ENCODE measurements at regions not wholly inside any gene's neighbourhood (a gene's known extent, or its start where the extent isn't known, plus 50 kb on each side); places are given as distances from the start of the nearest gene placed in this dataset.

- Histone ChIP-seq H3K9ac (ENCODE audit: low read length) (no peak overlapping the region), H3F3A (ENCODE audit: insufficient read depth, low read length) (no peaks in the 10 kb centered on the region), H3K36me3 (replicated peaks; ENCODE audit: insufficient read depth, low read length) (no peaks in the 10 kb centered on the region), H3K4me1 (ENCODE audit: low read length) (no peaks in the 10 kb centered on the region), H3K9me3 (replicated peaks; ENCODE audit: insufficient read depth, low read length) (no peaks in the 10 kb centered on the region), H3K4me3 (ENCODE audit: low read length) (no peak overlapping the region), H3K4me2 (ENCODE audit: low read depth, low read length) (no peak overlapping the region), H3K9me2 (replicated peaks; ENCODE audit: insufficient read depth, low read length) (no peaks in the 10 kb centered on the region), H3K79me2 (ENCODE audit: low read length) (no peaks in the 10 kb centered on the region), H2AFZ (ENCODE audit: low read length) (no peak overlapping the region), H4K20me1 (ENCODE audit: insufficient read depth, low read length) (no peaks in the 10 kb centered on the region), H3K27ac (ENCODE audit: low read length) (no peak overlapping the region), H3K27me3 (replicated peaks; ENCODE audit: insufficient read depth, low read length) (no peaks in the 10 kb centered on the region)
- TF ChIP-seq EZH2 (optimal IDR thresholded peaks at IDR 0.05; ENCODE audit: low read depth, low read length) (no peak), CTCF (IDR thresholded peaks at IDR 0.05; ENCODE audit: low read length) (no peak), EZH2phosphoT487 (IDR thresholded peaks at IDR 0.05; ENCODE audit: low read length) (no peak)
- DNase-seq: no peak
These were observed 700.8 kb downstream of the RFPL4B start for GRCh38 chr6:113047932-113048331.

GRCh38 chr6:113048741-113049140, 701.6 kb downstream of the RFPL4B start:
- Histone ChIP-seq H2AFZ (ENCODE audit: low read length) (no peak overlapping the region), H3K9me2 (replicated peaks; ENCODE audit: insufficient read depth, low read length) (no peaks in the 10 kb centered on the region)

GRCh38 chr6:113049190-113049589, 702.1 kb downstream of the RFPL4B start:
- Histone ChIP-seq H3K4me1 (ENCODE audit: low read length) (no peaks in the 10 kb centered on the region), H2AFZ (ENCODE audit: low read length) (no peak overlapping the region), H3K79me2 (ENCODE audit: low read length) (no peaks in the 10 kb centered on the region), H3K36me3 (replicated peaks; ENCODE audit: insufficient read depth, low read length) (no peaks in the 10 kb centered on the region), H3K27ac (ENCODE audit: low read length) (no peak overlapping the region), H3K4me3 (ENCODE audit: low read length) (no peak overlapping the region), H3K9me3 (replicated peaks; ENCODE audit: insufficient read depth, low read length) (no peaks in the 10 kb centered on the region), H3K4me2 (ENCODE audit: low read depth, low read length) (no peak overlapping the region), H3K27me3 (replicated peaks; ENCODE audit: insufficient read depth, low read length) (no peaks in the 10 kb centered on the region), H4K20me1 (ENCODE audit: insufficient read depth, low read length) (no peaks in the 10 kb centered on the region), H3F3A (ENCODE audit: insufficient read depth, low read length) (no peaks in the 10 kb centered on the region), H3K9ac (ENCODE audit: low read length) (no peak overlapping the region), H3K9me2 (replicated peaks; ENCODE audit: insufficient read depth, low read length) (no peaks in the 10 kb centered on the region)
- no peak for DNase-seq
- TF ChIP-seq EZH2phosphoT487 (IDR thresholded peaks at IDR 0.05; ENCODE audit: low read length) (no peak), EZH2 (optimal IDR thresholded peaks at IDR 0.05; ENCODE audit: low read depth, low read length) (no peak)

More at GRCh38 chr6:113048741-113049140, 701.6 kb downstream of the RFPL4B start:
- H3K4me2 ChIP-seq (ENCODE audit: low read depth, low read length): no peak overlapping the region
- H3F3A ChIP-seq (ENCODE audit: insufficient read depth, low read length): no peaks in the 10 kb centered on the region
- H3K27me3 ChIP-seq (replicated peaks; ENCODE audit: insufficient read depth, low read length): no peaks in the 10 kb centered on the region
- DNase-seq: no peak
- TF ChIP-seq EZH2 (optimal IDR thresholded peaks at IDR 0.05; ENCODE audit: low read depth, low read length) (no peak), CTCF (IDR thresholded peaks at IDR 0.05; ENCODE audit: low read length) (no peak), EZH2phosphoT487 (IDR thresholded peaks at IDR 0.05; ENCODE audit: low read length) (no peak)
- H3K4me1 ChIP-seq (ENCODE audit: low read length): no peaks in the 10 kb centered on the region
- H3K9ac ChIP-seq (ENCODE audit: low read length): no peak overlapping the region
- no peaks in the 10 kb centered on the region for H3K9me3 ChIP-seq (replicated peaks; ENCODE audit: insufficient read depth, low read length)
- H4K20me1 ChIP-seq (ENCODE audit: insufficient read depth, low read length): no peaks in the 10 kb centered on the region
- H3K27ac ChIP-seq (ENCODE audit: low read length): no peak overlapping the region
- H3K4me3 ChIP-seq (ENCODE audit: low read length): no peak overlapping the region
- H3K36me3 ChIP-seq (replicated peaks; ENCODE audit: insufficient read depth, low read length): no peaks in the 10 kb centered on the region
- no peaks in the 10 kb centered on the region for H3K79me2 ChIP-seq (ENCODE audit: low read length)

GRCh38 chr6:113050010-113050858, 703.1 kb downstream of the RFPL4B start:
- no peaks in the 10 kb centered on the region for H4K20me1 ChIP-seq (ENCODE audit: insufficient read depth, low read length)
- no peak overlapping the region for H3K4me3 ChIP-seq (ENCODE audit: low read length)
- H3K4me2 ChIP-seq (ENCODE audit: low read depth, low read length): no peak overlapping the region
- H3K27me3 ChIP-seq (replicated peaks; ENCODE audit: insufficient read depth, low read length): no peaks in the 10 kb centered on the region
- H3K9ac ChIP-seq (ENCODE audit: low read length): no peak overlapping the region
- no peak for TF ChIP-seq EZH2 (optimal IDR thresholded peaks at IDR 0.05; ENCODE audit: low read depth, low read length)
- no peak for TF ChIP-seq CTCF (IDR thresholded peaks at IDR 0.05; ENCODE audit: low read length)
- TF ChIP-seq EZH2phosphoT487 (IDR thresholded peaks at IDR 0.05; ENCODE audit: low read length): no peak
- no peaks in the 10 kb centered on the region for H3F3A ChIP-seq (ENCODE audit: insufficient read depth, low read length)
- peak; percentile 8 for DNase-seq
- H3K27ac ChIP-seq (ENCODE audit: low read length): no peak overlapping the region
- H2AFZ ChIP-seq (ENCODE audit: low read length): no peak overlapping the region
- H3K4me1 ChIP-seq (ENCODE audit: low read length): no peaks in the 10 kb centered on the region
- no peaks in the 10 kb centered on the region for H3K9me2 ChIP-seq (replicated peaks; ENCODE audit: insufficient read depth, low read length)
- H3K79me2 ChIP-seq (ENCODE audit: low read length): no peaks in the 10 kb centered on the region
- no peaks in the 10 kb centered on the region for H3K9me3 ChIP-seq (replicated peaks; ENCODE audit: insufficient read depth, low read length)
- H3K36me3 ChIP-seq (replicated peaks; ENCODE audit: insufficient read depth, low read length): no peaks in the 10 kb centered on the region

Measured in MM.1S (cell line).